HG03432 (cell line): ENCODE measurements at regions not wholly inside any gene's neighbourhood (a gene's known extent, or its start where the extent isn't known, plus 50 kb on each side); places are given as distances from the start of the nearest gene placed in this dataset.

Experiments used
- ATAC-seq: cut with Tn5 transposase; IDR thresholded peaks from one replicate; pipeline ENCODE4 v1.9.1; 2021; ENCODE audit warnings: mild to moderate bottlenecking, moderate library complexity; ENCODE audit not compliant: unreplicated experiment

DNA sequence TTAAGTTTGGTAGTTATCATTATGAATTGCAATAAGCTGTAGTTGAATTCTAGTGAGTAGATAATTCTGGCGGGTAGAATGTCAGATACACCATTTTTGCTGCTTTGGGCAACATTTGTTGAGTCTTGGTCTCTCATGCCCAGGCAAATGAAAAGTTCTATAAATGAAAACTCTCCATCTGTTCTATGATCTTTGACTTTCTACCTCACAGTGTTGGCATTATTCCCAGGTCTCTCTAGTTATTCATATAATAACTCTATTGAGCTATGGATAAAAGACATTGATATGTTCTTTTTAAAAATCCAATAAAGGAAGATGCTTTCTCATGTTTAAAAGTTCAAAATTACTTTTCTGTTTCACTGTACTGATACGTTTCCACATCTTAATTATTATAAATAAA, 415.3 kb upstream of the SEMA3D start:
- ATAC-seq, result no peak

DNA sequence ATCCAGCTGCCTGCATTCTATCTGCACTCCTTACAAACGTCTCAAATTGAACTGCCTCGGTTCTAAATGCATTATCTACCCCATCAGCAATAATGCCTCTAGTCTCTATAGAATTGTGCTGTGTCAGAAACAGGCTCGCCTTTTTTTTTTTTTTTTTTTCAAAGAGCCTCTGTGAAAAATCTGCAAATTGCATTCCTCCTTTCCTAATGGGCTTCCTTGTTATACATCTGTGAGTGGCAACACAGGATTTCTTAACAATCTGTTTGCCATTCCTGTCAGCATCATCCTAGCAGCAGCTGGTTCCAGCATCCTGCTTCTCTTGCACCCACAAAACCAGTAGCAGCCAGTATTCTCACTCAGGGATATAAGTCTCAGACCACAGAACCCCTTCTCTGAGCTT, 413.5 kb upstream of the SEMA3D start:
- no peak for ATAC-seq

DNA sequence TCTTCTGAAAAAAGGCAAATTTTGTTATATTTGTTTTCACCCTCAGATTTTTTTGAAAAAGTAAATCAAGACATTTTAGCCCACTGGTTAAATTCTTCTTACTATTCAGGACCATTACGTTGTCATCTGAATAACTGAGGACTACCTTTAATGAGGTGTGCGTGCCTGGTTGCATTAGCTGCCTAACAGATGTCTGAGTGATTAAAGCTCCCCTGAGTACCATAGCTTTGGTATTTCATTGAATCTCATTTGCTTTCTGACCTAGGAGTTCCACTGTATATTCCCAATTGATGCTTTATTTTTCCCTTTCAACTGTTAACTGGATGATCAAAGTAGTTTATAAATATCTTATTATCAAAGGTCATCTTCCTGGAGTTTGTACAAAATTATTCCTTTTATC, 410.0 kb upstream of the SEMA3D start:
- ATAC-seq, result no peak

DNA sequence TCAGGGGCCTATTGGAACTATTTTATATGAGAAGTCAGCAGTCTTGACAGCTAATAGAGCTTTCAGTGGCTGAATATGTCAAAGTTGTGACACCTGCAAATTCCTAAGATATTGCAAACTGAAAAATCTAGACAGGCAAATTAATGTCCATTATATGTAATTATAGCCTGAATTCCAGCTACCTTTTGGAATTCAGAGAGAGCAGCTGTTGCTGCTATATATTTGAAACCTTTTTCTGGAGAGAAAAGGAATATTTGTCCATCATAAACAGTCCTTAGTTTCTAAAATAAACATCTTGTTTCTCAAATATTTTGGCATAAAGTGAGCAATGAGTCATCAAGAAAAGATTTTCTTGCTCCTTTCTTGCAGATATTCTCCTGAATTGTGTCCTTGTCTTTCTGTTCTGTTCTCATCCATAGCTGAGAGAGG, 408.9 kb upstream of the SEMA3D start:
- ATAC-seq, result no peak

DNA sequence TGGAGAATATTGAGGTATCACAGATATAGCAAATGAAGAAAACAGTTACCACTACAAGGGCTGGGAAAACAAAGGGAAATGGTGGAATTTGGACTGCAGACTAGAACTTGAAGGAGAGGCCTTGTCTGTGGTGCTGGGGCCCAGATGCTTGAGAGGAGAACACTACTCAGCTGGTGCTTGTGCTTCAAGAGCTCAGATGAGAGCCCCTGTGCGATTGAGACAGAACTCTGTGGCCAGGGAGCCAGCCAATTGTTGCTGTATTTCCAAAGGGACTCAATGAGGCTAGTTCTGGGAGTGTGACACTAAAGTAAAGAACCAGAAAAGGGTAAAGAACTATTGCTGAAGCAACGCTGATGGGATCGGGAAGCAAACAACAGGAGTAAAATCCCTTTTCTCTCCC, 406.5 kb upstream of the SEMA3D start:
- ATAC-seq, result no peak

DNA sequence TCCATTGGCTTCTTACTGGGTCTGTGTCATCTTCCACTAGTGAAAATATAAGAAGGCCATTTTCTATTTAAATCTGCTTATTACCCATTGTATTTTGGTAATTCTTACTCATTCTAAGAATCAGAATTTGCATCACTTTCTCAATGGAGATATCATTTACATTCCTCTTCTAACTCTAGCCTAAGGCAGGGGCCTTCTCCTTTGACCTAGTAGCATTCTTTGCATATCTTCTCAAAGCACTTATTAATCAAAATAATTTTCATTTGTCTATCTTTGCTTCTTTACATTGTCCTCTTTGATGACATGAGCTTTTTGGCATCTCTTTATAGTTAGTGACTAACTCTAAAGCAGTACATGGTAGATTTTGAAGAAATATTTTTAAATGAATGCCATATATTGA, 400.9 kb upstream of the SEMA3D start:
- no peak for ATAC-seq

DNA sequence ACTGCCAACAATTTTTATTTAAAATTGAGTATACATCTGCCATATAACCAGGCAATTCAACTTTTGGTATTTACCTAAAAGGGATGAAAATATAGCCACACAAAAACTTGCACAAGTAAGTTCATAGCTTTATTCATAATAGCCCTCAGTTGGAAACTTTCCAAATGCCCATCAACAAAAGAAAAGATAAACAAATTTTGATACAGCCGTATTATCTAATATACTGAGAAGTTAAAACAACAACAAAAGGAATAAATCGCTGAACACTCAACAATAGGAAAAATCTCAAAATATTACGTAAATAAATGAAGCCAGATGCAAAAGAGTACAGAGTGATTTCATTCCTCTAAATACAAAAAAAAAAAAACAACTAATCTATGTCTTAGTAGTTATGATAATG, 399.2 kb upstream of the SEMA3D start:
- ATAC-seq, result no peak

DNA sequence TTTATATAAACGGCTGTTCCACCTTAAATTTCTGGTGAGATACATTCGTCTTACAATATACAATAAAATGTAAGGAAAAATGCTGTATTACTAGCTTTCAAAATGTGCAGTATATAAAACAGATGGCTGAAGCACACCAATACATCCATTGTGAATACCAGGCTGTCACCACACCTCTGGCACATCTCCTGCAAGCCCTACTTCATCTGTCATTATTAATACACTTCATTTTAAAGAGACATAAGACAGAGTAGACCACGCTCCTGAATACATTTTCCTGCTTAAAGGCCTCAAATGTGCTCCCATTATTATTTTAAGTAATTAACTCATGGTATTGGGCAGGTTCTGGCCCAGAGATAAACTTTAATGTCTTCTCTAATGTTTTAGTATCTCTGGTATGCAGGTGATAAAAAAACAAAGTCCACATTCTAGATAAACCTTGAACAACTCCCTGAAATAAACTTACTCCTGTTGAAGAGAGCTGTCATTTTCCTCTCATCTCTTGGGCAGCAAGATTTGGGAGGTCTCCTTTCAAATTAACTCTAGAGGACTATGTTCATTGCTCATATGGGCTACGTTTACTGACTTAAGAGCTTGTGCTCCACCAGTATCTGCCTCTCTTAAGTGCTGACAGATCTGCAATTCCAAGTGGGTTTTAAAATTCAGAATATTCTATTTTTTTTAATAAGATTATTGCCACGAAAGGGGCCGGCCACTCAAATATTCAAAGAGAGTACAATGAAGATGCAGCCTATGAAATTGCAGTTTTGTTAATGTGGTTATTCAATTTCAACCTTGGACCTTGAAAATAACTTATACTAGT, 396.5 kb upstream of the SEMA3D start:
- ATAC-seq, result no peak

DNA sequence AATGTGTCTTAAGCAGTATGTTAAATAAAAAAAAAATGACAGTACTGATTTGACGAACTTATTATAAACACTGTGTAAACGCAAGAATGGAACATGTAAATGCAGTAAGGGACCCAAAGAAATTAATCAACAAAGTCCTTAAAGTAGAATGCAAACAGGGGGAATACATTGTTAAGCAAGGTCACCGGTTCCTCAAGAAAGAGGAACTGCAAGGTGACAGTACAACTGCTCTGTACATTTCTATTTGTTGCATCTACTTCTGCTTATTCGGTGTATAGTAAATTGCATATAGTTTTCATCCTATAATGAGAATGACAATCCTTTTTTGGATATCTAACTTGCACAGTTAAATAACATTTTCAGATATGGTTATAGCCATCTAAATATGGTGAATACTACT, 387.0 kb upstream of the SEMA3D start:
- ATAC-seq, result no peak

DNA sequence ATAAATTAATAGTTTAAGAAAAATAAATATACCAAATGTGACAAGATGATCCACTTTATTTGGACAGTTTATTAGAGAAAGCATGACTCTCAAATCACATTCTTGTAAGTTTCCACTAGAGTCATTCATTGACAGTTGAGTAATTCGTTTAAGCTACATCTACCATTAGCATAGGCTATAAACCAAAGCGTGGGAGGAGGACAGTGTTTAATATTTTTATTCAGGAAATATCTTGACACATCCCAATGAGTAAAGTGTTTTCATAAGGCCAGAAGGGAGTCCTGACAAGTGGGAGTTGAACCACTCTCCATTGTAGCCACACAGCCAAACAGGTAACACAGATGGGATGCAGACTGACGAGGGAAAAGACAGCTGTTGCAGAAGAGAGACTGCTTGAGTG, 386.5 kb upstream of the SEMA3D start:
- no peak for ATAC-seq

DNA sequence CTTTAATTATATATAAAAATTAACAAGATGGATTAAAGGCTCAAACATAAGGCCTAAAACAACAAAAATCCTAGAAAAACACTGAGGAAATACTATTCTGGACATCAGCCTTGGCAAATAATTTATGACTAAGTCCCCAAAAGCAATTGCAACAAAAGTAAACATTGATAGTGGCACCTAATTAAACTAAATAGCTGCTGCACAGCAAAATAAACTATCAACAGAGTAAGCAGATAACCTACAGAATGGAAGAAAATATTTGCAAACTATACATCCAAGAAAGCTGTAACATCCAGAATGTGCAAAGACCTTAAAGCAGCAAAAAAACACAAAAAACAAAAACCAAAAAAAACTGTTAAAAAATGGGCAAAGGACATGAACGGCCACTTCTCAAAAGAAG, 384.0 kb upstream of the SEMA3D start:
- no peak for ATAC-seq

DNA sequence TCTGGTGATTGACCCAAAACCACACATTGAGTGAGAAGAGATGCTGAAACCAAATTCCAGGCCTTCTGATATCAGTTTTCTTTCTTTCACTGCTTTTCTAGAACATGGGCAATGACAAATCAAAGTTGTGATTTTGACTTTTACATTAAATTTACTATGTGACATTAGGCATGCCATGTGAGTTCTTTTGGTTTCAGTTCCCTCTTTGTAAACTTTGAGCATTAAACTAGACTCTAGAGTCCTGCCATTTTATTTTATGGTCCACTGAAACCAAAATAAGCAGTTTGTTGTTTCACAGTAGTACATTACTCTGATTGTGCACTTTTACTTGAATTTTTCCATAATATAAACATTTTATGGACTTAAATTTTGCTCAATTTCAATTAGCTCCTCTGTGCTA, 381.1 kb upstream of the SEMA3D start:
- peak; percentile 66 for ATAC-seq

DNA sequence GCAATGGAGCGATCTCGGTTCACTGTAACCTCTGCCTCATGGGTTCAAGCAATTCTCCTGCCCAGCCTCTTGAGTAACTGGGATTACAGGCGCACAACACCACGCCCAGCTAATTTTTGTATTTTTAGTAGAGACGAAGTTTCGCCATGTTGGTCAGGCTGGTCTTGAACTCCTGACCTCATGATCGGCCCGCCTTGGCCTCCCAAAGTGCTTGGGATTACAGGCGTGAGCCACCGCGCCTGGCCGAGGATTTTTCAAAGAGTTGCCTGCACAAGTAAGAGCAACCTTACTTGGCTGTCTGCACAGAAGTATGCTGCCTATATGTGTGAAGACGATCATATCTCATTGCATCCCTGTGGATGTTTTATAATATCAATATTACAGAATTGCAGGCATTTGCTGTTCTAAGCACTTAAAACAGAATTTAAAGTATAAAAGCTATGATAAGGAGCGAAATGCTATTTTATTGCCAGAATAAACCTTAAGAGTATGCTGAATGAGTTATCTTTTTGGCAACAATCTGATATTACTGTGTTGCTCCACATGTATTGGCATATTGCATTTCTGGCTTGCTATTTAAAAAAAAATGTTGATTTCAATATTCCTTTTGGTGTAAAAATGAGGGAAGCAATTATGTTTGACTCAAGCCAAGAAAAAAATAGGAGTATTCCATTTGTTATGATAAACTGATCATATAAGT, 379.4 kb upstream of the SEMA3D start:
- no peak for ATAC-seq

DNA sequence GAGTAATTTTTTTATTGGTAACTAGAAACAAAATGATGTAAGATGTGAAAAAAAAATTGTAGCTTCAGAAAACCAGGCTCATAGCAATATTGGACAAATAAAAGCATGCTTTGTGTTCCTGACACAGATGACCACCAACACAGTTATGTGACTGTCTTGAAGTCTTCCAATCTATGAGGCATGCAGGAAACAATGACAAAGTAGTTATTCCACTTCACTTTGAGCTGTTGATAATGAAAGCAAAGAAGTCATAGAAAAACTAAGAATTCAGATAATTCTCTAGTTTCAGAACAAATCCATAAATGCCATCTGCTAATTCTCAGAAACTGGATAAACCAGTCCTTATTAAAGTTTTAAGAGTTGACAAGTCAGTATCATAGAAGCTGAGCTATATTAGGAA, 378.4 kb upstream of the SEMA3D start:
- ATAC-seq, result no peak

DNA sequence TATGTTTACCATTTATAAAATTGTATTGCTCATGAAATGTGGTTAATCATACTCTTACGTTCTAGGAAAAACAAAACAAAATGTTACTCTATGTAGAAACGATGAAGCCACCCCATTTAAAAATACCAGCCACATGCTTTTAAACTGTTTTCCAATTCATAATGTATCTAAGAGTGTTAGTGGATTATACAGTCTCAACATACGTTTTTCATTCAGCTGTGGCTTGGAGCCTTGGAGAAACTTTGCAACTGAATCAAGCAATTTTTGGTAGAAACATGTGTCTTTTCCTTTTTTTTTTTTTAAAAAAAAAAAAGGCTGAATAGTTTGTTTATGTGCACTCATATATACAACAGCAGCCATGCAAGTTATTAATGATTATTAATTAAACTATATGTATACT, 378.0 kb upstream of the SEMA3D start:
- no peak for ATAC-seq

DNA sequence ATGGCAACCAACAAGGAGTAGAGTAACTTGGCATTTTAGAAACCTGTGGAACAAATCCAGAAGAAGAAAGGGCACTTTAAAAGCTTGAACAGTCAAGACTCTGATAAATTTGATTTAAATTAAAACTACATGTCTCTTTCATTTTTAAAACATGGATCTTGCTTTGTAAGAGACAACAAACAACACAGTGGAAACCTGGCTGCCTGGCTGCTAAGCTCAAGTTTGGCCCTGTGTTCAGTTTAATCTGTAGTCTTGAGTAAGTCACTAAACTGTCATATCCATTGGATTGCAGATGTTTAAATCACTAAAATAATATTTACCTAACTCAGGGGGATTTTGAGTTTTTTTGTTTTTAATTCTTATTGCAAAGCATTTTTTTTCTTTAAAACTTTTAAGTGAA, 374.9 kb upstream of the SEMA3D start:
- no peak for ATAC-seq

DNA sequence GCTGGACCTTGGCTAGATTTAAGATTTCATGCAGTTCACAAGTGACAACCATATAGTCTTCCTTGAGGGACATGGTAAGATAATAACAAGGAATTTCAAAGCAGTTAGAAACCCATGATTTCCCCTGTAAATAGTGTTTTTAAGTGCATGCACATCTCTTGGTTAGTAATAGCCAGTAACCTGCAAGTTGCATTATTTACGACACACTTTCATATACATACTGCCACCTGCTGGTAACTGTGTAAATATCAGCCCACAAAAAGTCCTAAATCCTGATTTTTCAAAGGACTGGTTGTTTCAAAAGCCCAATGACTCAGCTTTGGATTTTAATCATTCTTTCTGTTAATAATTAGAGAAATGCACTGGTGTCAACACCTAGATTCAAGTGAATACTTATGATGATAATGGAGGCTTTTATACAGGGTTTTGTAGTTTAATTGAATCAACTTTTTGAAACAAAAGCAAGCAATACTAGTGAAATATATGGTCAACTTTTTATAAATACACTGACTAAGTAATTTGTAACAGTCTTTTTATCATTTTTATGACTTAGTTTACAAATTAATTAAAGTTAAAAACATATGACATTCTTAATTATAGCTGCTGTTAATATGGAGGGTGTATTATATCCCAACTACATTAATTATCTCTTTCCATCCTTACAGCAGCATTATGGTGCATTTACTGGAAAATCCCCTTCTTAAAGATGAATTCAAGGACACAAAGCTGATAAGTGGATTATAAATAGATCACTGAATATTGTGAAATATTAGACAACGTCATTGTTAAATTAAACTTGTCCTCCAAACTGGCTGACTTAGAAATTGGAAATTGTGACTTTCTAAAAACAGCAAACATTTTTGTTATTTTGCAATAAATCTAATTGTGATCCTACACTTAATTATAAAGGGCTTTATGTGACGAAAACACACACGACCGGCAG, 367.7 kb upstream of the SEMA3D start:
- ATAC-seq, result peak; percentile 88

DNA sequence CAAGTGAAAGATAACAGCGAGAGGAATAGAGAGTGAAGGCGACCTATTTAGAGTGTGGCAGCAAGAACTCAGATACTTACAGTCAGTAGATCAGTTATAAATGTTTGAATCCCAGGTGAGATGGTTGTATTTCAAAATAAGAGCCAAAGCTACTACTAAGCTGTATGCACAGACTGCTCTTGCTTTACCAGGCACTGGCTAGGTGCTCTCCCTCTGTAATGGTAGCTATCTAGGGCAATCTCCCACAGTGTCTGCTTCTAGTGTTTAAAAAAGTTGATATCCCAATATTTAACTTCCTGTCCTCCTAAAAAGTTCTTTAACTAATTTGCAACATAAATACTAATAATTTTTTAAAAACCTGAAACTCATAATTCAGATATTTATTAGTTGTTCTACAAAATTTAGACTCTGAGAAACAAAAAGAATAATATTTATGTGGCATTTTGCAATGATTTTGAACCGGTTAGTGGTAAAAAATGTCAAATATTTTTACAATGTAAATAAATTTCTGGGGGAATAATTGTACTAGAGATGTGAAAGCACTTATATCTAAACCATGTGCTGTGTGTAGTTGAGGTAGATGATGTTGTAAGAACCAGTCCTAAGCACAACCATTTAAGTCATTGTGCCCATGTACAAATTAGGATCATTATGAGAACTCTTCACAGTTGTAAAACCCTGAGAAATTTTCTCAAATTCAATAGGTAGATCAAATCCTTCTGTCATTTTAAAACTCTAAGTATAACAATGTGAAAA, 349.3 kb upstream of the SEMA3D start:
- no peak for ATAC-seq

DNA sequence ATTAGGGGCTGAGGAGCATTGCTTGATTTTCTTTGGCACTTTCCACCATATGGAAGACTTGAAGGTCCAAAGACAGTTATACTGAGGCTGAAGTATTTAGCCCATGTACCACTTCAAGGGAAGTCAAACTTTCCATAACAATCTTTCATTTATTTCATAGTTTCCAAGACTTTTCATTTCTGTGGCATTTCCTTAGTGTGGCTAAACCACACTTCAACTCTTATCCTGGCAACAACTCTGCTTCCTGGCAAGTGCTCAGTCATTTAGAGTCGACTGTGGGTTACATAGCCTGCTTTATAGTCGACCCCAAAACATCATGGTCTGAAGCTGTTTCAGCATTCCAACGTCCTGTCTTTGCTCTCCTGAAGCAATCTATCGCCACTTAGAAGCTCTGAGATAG, 343.0 kb upstream of the SEMA3D start:
- ATAC-seq, result no peak

DNA sequence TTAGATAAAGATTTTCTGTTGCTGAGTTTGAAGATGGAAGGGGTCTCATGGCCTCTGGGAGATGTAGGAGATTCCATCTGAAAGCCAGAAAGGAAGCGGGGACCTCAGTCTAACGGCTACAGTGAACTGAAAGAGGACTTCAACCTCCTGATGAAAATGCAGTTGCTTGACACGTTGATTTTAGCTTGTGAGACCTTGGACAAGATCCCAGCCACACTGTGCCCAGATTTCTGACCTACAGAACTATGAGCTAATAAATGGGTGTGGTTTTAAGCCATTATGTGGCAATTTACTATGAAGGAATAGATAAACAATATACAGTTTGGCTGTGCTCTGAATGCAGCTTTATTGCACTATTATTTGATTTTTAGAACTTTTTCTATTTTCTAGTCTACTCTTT, 342.3 kb upstream of the SEMA3D start:
- ATAC-seq, result no peak

DNA sequence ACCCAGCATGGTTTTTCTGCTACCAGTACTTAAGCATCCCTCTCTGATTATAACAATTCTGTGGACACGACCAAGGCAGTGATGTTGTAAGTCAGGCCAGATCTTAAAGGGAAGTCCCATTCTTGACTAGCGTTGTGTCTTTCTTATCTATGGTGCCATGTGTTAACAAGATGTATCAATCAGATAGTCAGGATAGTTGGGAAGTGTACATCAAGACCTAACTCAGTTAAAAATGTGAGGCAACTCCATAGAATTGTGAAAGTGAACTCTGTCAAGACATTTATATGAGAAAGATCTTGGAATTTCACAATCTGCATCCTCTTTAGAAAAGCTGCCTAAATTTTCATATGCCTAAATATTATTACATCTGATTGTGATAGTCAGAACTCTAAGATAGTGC, 341.7 kb upstream of the SEMA3D start:
- ATAC-seq, result no peak
